Retinal pigment epithelial cell (primary cell): ENCODE measurements at regions not wholly inside any gene's neighbourhood (a gene's known extent, or its start where the extent isn't known, plus 50 kb on each side); places are given as distances from the start of the nearest gene placed in this dataset.
"Not testable (repeated sequence)": the region's sequence is repeated elsewhere in the genome, so short reads cannot be mapped to it uniquely, and the experiment has no call there.

Experiments
- DNase-seq: peaks from one replicate; pipeline ENCODE4 v3.0.0-alpha.2; 2010; ENCODE audit warnings: low read depth
- H3K4me3 ChIP-seq: 2 replicates; pipeline ENCODE4 v1.5.1; 2011; ENCODE audit warnings: mild to moderate bottlenecking, low read length, control low read depth, moderate library complexity
- TF ChIP-seq, protein P1 (sequence below): conservative IDR thresholded peaks from 2 replicates; pipeline ENCODE4 v1.5.1; 2011; ENCODE audit warnings: low read depth, low read length, control low read depth, inconsistent platforms

DNA sequence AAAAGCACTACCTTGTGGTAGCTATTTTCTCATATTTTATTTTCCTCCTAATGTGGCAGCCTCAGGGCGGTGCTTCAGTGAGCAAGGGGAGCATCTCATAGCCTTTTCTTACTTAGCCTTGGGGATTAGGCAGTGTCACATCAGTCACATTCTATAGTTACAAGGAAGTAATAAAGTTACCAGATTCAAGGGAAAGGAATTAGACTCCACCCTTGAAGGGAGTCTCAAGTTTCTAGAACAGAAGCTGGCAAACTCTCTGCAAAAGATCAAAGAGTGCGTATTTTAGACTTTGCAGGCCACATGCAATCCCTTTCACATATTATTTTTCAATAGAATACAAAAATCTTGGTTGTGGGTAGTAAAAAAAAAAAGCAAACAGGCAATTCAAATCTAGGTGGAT, 350.4 kb downstream of the AMY1C start:
- TF ChIP-seq, protein P1, sequence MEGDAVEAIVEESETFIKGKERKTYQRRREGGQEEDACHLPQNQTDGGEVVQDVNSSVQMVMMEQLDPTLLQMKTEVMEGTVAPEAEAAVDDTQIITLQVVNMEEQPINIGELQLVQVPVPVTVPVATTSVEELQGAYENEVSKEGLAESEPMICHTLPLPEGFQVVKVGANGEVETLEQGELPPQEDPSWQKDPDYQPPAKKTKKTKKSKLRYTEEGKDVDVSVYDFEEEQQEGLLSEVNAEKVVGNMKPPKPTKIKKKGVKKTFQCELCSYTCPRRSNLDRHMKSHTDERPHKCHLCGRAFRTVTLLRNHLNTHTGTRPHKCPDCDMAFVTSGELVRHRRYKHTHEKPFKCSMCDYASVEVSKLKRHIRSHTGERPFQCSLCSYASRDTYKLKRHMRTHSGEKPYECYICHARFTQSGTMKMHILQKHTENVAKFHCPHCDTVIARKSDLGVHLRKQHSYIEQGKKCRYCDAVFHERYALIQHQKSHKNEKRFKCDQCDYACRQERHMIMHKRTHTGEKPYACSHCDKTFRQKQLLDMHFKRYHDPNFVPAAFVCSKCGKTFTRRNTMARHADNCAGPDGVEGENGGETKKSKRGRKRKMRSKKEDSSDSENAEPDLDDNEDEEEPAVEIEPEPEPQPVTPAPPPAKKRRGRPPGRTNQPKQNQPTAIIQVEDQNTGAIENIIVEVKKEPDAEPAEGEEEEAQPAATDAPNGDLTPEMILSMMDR: no peak
- no peak for DNase-seq
- H3K4me3 ChIP-seq: no peak overlapping the region

DNA sequence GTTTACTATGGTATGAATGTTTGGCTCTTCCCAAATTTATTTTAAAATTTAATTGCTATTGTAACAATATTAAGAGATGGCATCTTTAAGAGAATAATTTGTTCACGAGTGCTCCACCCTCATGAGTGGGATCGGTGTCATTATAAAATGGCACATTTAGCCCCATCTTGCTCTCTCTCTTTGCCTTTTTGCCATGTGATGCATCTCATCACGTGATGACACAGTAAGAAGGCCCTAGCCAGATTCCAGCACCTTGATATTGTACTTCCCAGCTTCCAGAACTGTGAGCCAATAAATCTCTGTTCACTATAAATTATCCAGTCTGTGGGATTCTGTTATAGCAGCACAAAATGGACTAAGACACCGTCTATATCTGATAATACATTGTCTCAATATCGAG, 355.8 kb downstream of the AMY1C start:
- no peak for DNase-seq
- H3K4me3 ChIP-seq: no peak overlapping the region
- TF ChIP-seq, protein P1: no peak

DNA sequence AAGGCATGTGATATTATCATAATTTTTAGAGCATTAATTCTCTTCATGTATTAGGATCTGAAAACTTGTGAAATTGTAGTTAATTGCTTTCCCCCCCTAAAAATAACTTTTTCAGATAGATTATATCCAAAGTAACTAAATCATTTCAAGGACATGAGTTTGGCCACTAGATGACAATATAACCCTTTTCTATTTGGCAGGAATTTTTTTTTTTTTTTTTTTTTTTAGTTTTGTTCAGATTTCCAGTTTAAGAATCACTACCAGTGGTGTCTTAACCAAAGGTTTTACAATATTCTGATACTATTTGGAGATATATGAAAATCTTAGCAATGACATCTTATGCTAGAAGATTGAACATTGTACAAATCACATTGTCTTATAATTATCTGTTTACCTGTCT, 370.8 kb downstream of the AMY1C start:
- TF ChIP-seq, protein P1: peak; percentile 5
- DNase-seq: no peak
- no peak overlapping the region for H3K4me3 ChIP-seq

DNA sequence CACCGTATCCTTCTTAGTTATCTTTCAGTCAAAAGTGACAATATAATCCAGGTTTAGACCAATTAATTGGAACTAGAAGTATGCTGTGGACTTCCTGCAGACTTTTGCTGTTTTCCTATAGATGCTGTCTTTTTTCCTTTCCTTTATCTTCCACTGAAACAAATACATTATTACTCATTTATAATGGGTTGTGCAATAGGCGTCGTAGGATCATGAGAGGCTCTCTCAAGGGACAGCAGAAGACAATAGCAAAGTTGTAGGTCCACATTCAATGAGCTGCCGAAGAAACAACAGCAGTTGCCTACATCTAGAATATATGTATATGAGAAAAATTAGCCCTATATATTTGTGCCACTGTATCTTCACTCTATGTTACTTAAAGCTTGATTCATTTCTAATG, 371.6 kb downstream of the AMY1C start:
- TF ChIP-seq, protein P1: no peak
- H3K4me3 ChIP-seq: no peak overlapping the region
- DNase-seq: no peak

DNA sequence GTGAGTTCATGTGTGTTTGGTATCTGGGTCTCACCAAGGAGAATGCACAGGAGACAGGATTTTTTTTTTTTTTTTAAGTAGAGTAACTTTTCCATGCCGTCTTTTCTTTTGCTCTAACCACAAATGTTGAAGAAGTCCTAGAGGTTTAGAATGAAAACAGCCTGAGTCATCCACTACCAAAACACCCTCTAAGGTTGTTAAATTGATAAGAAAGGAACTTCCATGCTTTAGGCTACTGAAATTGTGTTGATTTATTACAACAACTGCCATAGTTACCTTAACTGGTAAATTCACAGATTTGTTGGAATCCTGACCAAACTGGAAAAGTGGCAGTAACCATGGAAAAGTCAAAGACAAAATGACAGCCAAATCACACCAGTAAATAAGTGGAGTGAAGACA, 375.6 kb downstream of the AMY1C start:
- H3K4me3 ChIP-seq: no peak overlapping the region
- TF ChIP-seq, protein P1: no peak
- DNase-seq: no peak

DNA sequence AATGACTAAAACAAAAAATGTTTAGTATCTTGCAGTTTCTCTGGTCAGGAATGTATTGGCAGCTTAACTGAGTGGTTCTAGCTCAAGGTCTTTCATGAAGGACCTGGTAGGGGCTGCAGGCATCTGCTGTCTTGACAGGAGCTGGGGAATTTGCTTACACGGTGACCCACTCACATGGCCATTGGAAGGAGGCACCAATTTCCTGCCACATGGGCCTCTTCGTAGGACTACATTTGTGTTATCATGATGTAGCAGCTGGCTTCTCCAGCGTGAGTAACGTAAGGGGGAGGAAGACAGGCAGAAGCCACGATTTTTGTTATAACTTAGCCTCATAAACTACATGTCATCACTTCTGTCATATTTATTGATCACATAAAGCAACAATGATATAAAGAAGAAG, 376.3 kb downstream of the AMY1C start:
- no peak overlapping the region for H3K4me3 ChIP-seq
- DNase-seq: no peak
- TF ChIP-seq, protein P1: no peak

DNA sequence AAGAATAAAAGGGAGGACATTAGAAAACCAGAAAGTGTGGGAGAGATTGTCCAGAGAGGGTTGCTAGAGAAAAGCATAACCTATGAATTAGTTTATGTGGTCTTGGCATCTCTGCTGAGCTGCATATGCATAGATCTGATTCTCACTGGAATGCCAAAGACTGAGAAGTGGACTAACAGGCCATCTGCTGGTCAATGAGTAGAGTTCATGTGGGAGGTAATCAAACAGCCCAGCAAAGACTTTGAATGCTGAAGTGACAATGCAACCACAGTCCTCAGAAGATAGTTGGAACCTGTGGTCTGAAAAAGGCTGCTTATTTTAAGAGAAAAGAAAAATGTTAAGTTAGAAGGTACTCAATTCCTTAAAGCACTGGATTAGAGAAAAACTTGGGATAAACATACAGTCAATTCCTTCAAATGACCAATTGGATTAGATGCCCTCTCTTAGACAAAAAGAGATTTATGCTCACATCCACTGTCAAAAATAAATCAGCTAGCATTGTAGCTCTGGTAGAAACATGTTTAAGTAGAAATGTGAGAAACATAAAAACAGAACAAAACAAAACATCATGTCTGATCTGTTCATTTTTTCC, 382.8 kb downstream of the AMY1C start:
- no peak for DNase-seq
- TF ChIP-seq, protein P1: peak; percentile 82

DNA sequence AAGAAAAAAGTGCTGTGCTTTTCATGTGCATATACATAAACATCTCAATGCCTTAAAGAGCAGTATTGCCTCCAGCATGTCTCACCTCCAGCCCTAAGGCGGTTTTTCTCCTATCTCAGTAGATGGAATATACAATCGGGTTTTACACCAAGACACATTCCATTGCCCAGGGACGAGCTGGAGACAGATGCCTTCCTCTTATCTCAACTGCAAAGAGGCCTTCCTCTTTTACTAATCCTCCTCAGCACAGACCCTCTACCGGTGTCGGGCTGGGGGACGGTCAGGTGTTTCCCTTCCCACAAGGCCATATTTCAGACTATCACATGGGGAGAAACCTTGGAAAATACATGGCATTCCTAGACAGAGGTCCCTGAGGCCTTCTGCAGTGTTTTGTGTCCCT, 385.3 kb downstream of the AMY1C start:
- DNase-seq, H3K4me3 ChIP-seq: not testable (repeated sequence)

More for the DNA sequence above, 382.8 kb downstream of the AMY1C start:
- no peak overlapping the region for H3K4me3 ChIP-seq
